Keratinocyte (primary cell): ENCODE measurements at regions not wholly inside any gene's neighbourhood (a gene's known extent, or its start where the extent isn't known, plus 50 kb on each side); places are given as distances from the start of the nearest gene placed in this dataset.

Experiments used
- DNase-seq: peaks from one replicate; pipeline ENCODE4 v3.0.0-alpha.2; 2011; ENCODE audit warnings: low read depth, missing footprints, low spot score
- FAIRE-seq: peaks from 2 replicates; lab custom pipeline; 2011; peaks lifted over from hg19 to GRCh38; lab: Jason Lieb, UNC
- H2AFZ ChIP-seq: 2 replicates; pipeline ENCODE4 v1.6.0; 2012; ENCODE audit warnings: low read length, control low read depth, inconsistent platforms; ENCODE audit not compliant: control insufficient read depth
- H3K27ac ChIP-seq: 2 replicates; pipeline ENCODE4 v1.5.1; 2011; ENCODE audit warnings: low read length; ENCODE audit not compliant: control insufficient read depth, insufficient read depth
- H3K27me3 ChIP-seq: 3 replicates; pipeline ENCODE4 v1.6.0; 2011; ENCODE audit warnings: low read length; ENCODE audit not compliant: control insufficient read depth, insufficient read depth; ENCODE audit errors: extremely low read depth
- H3K36me3 ChIP-seq, 2 experiments: 2 replicates in 1 of 2; 3 replicates in 1 of 2; pipeline ENCODE4 v1.5.1; 2011; ENCODE audit warnings: low read length in 2 of 2, mild to moderate bottlenecking in 1 of 2; ENCODE audit not compliant: control insufficient read depth in 2 of 2, insufficient read depth in 2 of 2; ENCODE audit errors: extremely low read depth in 1 of 2
- H3K4me1 ChIP-seq: 3 replicates; pipeline ENCODE4 v1.5.1; 2011; ENCODE audit warnings: low read length; ENCODE audit not compliant: control insufficient read depth, insufficient read depth; ENCODE audit errors: extremely low read depth
- H3K4me2 ChIP-seq: 3 replicates; pipeline ENCODE4 v1.6.0; 2011; ENCODE audit warnings: low read depth, low read length; ENCODE audit not compliant: control insufficient read depth, insufficient read depth; ENCODE audit errors: extremely low read depth
- H3K4me3 ChIP-seq, 3 experiments: fragments of 200-600 bp in 1 of 3; sonication (generic) in 1 of 3; 2 replicates in 2 of 3; 3 replicates in 1 of 3; pipeline ENCODE4 v1.5.1; 2011 to 2016; ENCODE audit warnings: low read length in 3 of 3, mild to moderate bottlenecking in 3 of 3, control low read depth in 2 of 3, inconsistent platforms in 1 of 3, low read depth in 1 of 3, mixed read lengths in 1 of 3, mixed run types in 1 of 3, moderate library complexity in 1 of 3; ENCODE audit not compliant: control insufficient read depth in 2 of 3, insufficient read depth in 2 of 3; ENCODE audit errors: extremely low read depth in 1 of 3
- H3K79me2 ChIP-seq: 2 replicates; pipeline ENCODE4 v1.6.0; 2012; ENCODE audit warnings: low read length; ENCODE audit not compliant: control insufficient read depth, insufficient read depth
- H3K9ac ChIP-seq: 3 replicates; pipeline ENCODE4 v1.6.0; 2011; ENCODE audit warnings: low read length; ENCODE audit not compliant: control insufficient read depth, insufficient read depth; ENCODE audit errors: extremely low read depth
- H3K9me1 ChIP-seq: 3 replicates; pipeline ENCODE4 v1.6.0; 2011; ENCODE audit warnings: low read length; ENCODE audit not compliant: control insufficient read depth, insufficient read depth; ENCODE audit errors: extremely low read depth
- H3K9me3 ChIP-seq: 2 replicates; pipeline ENCODE4 v1.5.1; 2012; ENCODE audit warnings: low read depth, low read length; ENCODE audit not compliant: control insufficient read depth
- H4K20me1 ChIP-seq: 3 replicates; pipeline ENCODE4 v1.6.0; 2011; ENCODE audit warnings: low read length; ENCODE audit not compliant: control insufficient read depth, insufficient read depth; ENCODE audit errors: extremely low read depth
- EZH2 ChIP-seq: IDR thresholded peaks from one replicate; pipeline ENCODE4 v1.6.1; 2012; ENCODE audit warnings: inconsistent platforms, mild to moderate bottlenecking, low read length, moderate library complexity
- dilution Hi-C: fragments of 300-500 bp; cut with MboI; formaldehyde crosslinking; loops from one replicate; pipeline ENCODE4 v1.7.0; 2020; ENCODE audit warnings: low sequenced_read_pairs; ENCODE audit not compliant: extremely low pct_ligation_motif_present
- TF ChIP-seq, protein P1 (sequence below), 3 experiments: IDR thresholded peaks in 1 of 3; conservative IDR thresholded peaks in 1 of 3; optimal IDR thresholded peaks in 1 of 3; 2 replicates in 2 of 3; 3 replicates in 1 of 3; pipeline versions ENCODE3 to v1.5.1; 2011; ENCODE audit warnings: low read length in 3 of 3, mild to moderate bottlenecking in 3 of 3, moderate library complexity in 2 of 3, control low read depth in 1 of 3, inconsistent platforms in 1 of 3; ENCODE audit not compliant: insufficient read depth in 2 of 3; ENCODE audit errors: extremely low read depth in 1 of 3

GRCh38 chr18:53990485-53990884 lies 234.0 kb downstream of the MBD2 start:
- no peaks in the 10 kb centered on the region for H3K79me2 ChIP-seq
- no peaks in the 10 kb centered on the region for H3K9me1 ChIP-seq
- no peaks in the 10 kb centered on the region for H4K20me1 ChIP-seq
- no peak for FAIRE-seq
- no peaks in the 10 kb centered on the region for H3K36me3 ChIP-seq
- no peak overlapping the region for H3K4me3 ChIP-seq
- H3K4me1 ChIP-seq, result no peaks in the 10 kb centered on the region
- H2AFZ ChIP-seq, result no peak overlapping the region
- H3K9ac ChIP-seq, result no peak overlapping the region
- H3K27ac ChIP-seq, result no peak overlapping the region
- dilution Hi-C loops, result no loop called here
- TF ChIP-seq EZH2, result no peak
- TF ChIP-seq, protein P1, sequence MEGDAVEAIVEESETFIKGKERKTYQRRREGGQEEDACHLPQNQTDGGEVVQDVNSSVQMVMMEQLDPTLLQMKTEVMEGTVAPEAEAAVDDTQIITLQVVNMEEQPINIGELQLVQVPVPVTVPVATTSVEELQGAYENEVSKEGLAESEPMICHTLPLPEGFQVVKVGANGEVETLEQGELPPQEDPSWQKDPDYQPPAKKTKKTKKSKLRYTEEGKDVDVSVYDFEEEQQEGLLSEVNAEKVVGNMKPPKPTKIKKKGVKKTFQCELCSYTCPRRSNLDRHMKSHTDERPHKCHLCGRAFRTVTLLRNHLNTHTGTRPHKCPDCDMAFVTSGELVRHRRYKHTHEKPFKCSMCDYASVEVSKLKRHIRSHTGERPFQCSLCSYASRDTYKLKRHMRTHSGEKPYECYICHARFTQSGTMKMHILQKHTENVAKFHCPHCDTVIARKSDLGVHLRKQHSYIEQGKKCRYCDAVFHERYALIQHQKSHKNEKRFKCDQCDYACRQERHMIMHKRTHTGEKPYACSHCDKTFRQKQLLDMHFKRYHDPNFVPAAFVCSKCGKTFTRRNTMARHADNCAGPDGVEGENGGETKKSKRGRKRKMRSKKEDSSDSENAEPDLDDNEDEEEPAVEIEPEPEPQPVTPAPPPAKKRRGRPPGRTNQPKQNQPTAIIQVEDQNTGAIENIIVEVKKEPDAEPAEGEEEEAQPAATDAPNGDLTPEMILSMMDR (optimal IDR thresholded peaks at IDR 0.05 in 1 of 3, IDR thresholded peaks at IDR 0.05 in 1 of 3, conservative IDR thresholded peaks at IDR 0.05 in 1 of 3; ENCODE audit: extremely low read depth in 1 of 3, insufficient read depth in 2 of 3, low read length in 3 of 3), result no peak
- no peak for DNase-seq
- no peak overlapping the region for H3K4me2 ChIP-seq
- H3K27me3 ChIP-seq, result no peaks in the 10 kb centered on the region
- H3K9me3 ChIP-seq, result no peaks in the 10 kb centered on the region

GRCh38 chr18:53984021-53984420 lies 240.4 kb downstream of the MBD2 start:
- Histone ChIP-seq H3K9me1 (no peaks in the 10 kb centered on the region), H3K4me1 (no peaks in the 10 kb centered on the region), H3K4me2 (no peak overlapping the region), H3K36me3 (no peaks in the 10 kb centered on the region), H3K27me3 (no peaks in the 10 kb centered on the region), H2AFZ (no peak overlapping the region), H3K4me3 (no peak overlapping the region), H3K27ac (no peak overlapping the region), H3K9me3 (no peaks in the 10 kb centered on the region), H3K9ac (no peak overlapping the region), H4K20me1 (no peaks in the 10 kb centered on the region), H3K79me2 (no peaks in the 10 kb centered on the region)
- DNase-seq (peak; percentile 33), FAIRE-seq (no peak)
- TF ChIP-seq EZH2, result no peak
- TF ChIP-seq, protein P1 (optimal IDR thresholded peaks at IDR 0.05 in 1 of 3, IDR thresholded peaks at IDR 0.05 in 1 of 3, conservative IDR thresholded peaks at IDR 0.05 in 1 of 3; ENCODE audit: extremely low read depth in 1 of 3, insufficient read depth in 2 of 3, low read length in 3 of 3), result no peak
- dilution Hi-C loops, result no loop called here
